SH-SY5Y (cell line): ENCODE measurements at regions not wholly inside any gene's neighbourhood (a gene's known extent, or its start where the extent isn't known, plus 50 kb on each side); places are given as distances from the start of the nearest gene placed in this dataset.

ENCODE experiments used
- GATA2 ChIP-seq: IDR thresholded peaks from 2 replicates; pipeline ENCODE4 v1.6.1; 2011; ENCODE audit warnings: mild to moderate bottlenecking, low read depth, low read length
- GATA3 ChIP-seq: IDR thresholded peaks from 2 replicates; pipeline ENCODE4 v1.6.1; 2011; ENCODE audit warnings: low read depth, mild to moderate bottlenecking, low read length, moderate library complexity

DNA sequence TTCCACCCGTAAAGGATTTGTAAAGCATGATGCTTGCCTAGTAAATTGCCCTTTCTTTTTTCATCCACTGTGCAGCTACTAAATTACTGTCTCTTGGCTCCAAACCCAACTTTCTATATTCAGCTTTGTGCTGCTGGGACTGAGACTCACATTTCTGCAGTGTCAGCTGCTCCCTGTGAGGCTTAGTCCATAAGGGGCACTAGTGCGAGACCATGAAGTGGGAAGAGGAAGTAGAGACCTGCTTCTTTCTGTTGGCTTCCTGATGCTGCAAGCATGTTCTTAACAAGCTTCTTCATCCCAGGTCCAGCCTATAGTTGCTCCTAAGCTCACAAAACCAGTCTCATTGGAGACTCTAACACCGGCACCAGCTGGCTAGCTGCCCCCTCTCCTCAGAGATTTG, 74.9 kb upstream of the HS3ST2 start:
- TF ChIP-seq GATA3, result no peak
- TF ChIP-seq GATA2, result no peak
